ENCODE measurements at regions not wholly inside any gene's neighbourhood (a gene's known extent, or its start where the extent isn't known, plus 50 kb on each side); places are given as distances from the start of the nearest gene placed in this dataset.

DNA sequence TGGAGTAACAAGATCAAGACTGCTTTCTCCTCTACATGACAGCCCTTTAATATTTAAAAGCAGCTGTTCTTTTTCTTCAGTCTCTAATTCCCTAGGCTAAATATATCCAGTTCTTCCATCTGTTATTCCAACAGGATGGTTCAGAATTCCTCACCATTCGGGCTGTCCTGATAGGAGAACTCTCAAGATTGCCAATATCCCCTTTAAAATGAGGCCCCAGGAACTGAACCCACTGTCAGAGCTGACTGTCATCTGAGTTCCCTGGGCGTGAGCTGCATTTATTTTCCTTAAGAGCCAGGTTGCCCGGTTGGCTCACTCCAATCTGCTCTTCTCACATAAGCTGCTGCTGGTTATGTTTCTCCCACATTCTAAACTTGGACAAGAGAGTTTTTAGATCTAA, 177.6 kb downstream of the MIS18A start:
- Histone ChIP-seq H3K36me3 (replicated peaks in 1 of 2; ENCODE audit: control insufficient read depth in 2 of 2, insufficient read depth in 2 of 2, low read length in 2 of 2) (no peaks in the 10 kb centered on the region), H3K4ac (ENCODE audit: low read length) (no peak overlapping the region), H3K9ac (ENCODE audit: low read depth, low read length, poor library complexity) (no peak overlapping the region), H4K8ac (ENCODE audit: low read depth, low read length) (no peak overlapping the region), H3K4me1 (ENCODE audit: control insufficient read depth in 2 of 2, insufficient read depth in 1 of 2, low read depth in 1 of 2, low read length in 2 of 2) (peaks cover 0 to 1% of the 10 kb centered on the region in 2 donors), H2BK120ac (ENCODE audit: low read depth, low read length) (no peak overlapping the region), H2BK12ac (ENCODE audit: low read length) (no peak overlapping the region), H3K23ac (ENCODE audit: low read depth, low read length, poor library complexity) (no peak overlapping the region), H3K79me1 (ENCODE audit: low read depth, low read length) (no peaks in the 10 kb centered on the region), H2AFZ (ENCODE audit: low read length) (no peak overlapping the region), H3K27ac (replicated peaks; ENCODE audit: low read length) (no peak overlapping the region), H2AK5ac (ENCODE audit: low read depth, low read length) (no peak overlapping the region), H2BK5ac (ENCODE audit: low read length) (no peak overlapping the region), H3K4me3 (ENCODE audit: low read length in 2 of 2) (no peak overlapping the region), H2BK15ac (ENCODE audit: low read length) (no peak overlapping the region), H3K27me3 (ENCODE audit: control insufficient read depth in 3 of 3, insufficient read depth in 3 of 3, low read depth in 1 of 3, low read length in 3 of 3) (peaks cover 0 to 2% (median 0%) of the 10 kb centered on the region in 3 experiments), H3K9me3 (replicated peaks in 1 of 2; ENCODE audit: control insufficient read depth in 2 of 2, insufficient read depth in 1 of 2, low read depth in 1 of 2, low read length in 2 of 2) (peaks cover 2 to 4% of the 10 kb centered on the region in 2 donors), H3K18ac (ENCODE audit: low read length) (no peak overlapping the region), H4K91ac (ENCODE audit: low read depth, low read length, poor library complexity) (no peak overlapping the region), H3K14ac (ENCODE audit: low read length) (no peak overlapping the region), H3K4me2 (ENCODE audit: insufficient read depth, low read length, poor library complexity, severe bottlenecking) (no peak overlapping the region)
- WGBS, 2 donors (ENCODE audit: extremely low coverage in 2 of 2, insufficient read length in 2 of 2, insufficient replicate concordance in 1 of 2): no CpG with 5 or more reads among the region's 3 CpGs
- no peak for DNase-seq (ENCODE audit: low spot score)

DNA sequence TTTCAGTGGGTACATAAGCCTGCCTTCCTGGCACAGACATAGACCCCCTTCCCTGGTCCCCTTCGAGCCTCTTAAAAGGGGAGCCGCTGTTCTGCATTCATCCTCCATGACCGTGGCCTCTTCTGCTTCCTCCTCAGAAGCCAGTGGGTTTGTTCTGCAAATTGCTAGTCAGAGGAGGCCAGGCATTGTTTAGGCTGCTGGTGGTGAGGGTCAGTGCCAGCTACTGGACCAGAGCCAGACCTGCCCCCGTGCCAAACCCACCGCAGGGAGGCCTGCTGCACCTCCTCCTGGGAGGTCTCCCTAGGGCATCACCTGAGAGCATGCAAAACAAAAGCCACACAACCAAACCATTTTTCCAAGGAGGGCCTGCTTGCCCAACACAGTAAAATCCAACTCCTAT, 178.4 kb downstream of the MIS18A start:
- Histone ChIP-seq H3K27me3 (ENCODE audit: control insufficient read depth in 3 of 3, insufficient read depth in 3 of 3, low read depth in 1 of 3, low read length in 3 of 3) (peaks cover 0 to 2% (median 0%) of the 10 kb centered on the region in 3 experiments), H3K4me3 (ENCODE audit: low read length in 2 of 2) (no peak overlapping the region), H2BK120ac (ENCODE audit: low read depth, low read length) (no peak overlapping the region), H2BK12ac (ENCODE audit: low read length) (no peak overlapping the region), H3K23ac (ENCODE audit: low read depth, low read length, poor library complexity) (no peak overlapping the region), H4K91ac (ENCODE audit: low read depth, low read length, poor library complexity) (no peak overlapping the region), H2BK15ac (ENCODE audit: low read length) (no peak overlapping the region), H3K4ac (ENCODE audit: low read length) (no peak overlapping the region), H2AFZ (ENCODE audit: low read length) (no peak overlapping the region), H3K79me1 (ENCODE audit: low read depth, low read length) (no peaks in the 10 kb centered on the region), H2BK5ac (ENCODE audit: low read length) (no peak overlapping the region), H3K18ac (ENCODE audit: low read length) (no peak overlapping the region), H3K9ac (ENCODE audit: low read depth, low read length, poor library complexity) (no peak overlapping the region), H3K4me2 (ENCODE audit: insufficient read depth, low read length, poor library complexity, severe bottlenecking) (no peak overlapping the region), H2AK5ac (ENCODE audit: low read depth, low read length) (no peak overlapping the region), H3K9me3 (replicated peaks in 1 of 2; ENCODE audit: control insufficient read depth in 2 of 2, insufficient read depth in 1 of 2, low read depth in 1 of 2, low read length in 2 of 2) (peaks cover 2 to 4% of the 10 kb centered on the region in 2 donors), H3K4me1 (ENCODE audit: control insufficient read depth in 2 of 2, insufficient read depth in 1 of 2, low read depth in 1 of 2, low read length in 2 of 2) (peaks cover 0 to 1% of the 10 kb centered on the region in 2 donors), H3K36me3 (replicated peaks in 1 of 2; ENCODE audit: control insufficient read depth in 2 of 2, insufficient read depth in 2 of 2, low read length in 2 of 2) (no peaks in the 10 kb centered on the region), H3K14ac (ENCODE audit: low read length) (no peak overlapping the region), H4K8ac (ENCODE audit: low read depth, low read length) (no peak overlapping the region), H3K27ac (replicated peaks; ENCODE audit: low read length) (no peak overlapping the region)
- WGBS, 2 donors (ENCODE audit: extremely low coverage in 2 of 2, insufficient read length in 2 of 2, insufficient replicate concordance in 1 of 2): no CpG with 5 or more reads among the region's 5 CpGs
- DNase-seq (ENCODE audit: low spot score): no peak

GRCh38 chr21:32099812-32100416, 178.9 kb downstream of the MIS18A start:
- H3K27me3 ChIP-seq (ENCODE audit: control insufficient read depth in 3 of 3, insufficient read depth in 3 of 3, low read depth in 1 of 3, low read length in 3 of 3): peaks cover 0 to 2% (median 0%) of the 10 kb centered on the region in 3 experiments

DNA sequence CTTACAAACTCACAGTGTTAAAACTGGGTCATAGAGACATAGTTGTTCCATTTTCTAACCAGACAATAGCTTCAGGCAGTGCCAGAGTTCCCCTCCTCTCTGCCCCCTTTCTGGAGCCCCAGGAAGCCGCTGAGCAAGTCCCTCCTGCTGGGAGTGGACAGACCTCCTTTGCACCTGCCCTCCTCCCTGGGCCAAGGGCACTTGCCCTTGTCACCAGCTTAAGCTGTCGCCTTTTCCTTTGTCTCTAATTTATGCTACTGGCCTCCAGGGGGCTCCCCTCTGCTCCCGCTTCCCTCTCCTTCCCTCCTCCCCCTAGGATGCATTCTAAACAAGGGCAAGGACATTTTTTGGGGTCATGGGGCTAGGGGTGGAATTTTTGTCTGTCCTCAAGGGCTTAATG, 182.4 kb downstream of the MIS18A start:
- H3K4me1 ChIP-seq (ENCODE audit: control insufficient read depth in 2 of 2, insufficient read depth in 1 of 2, low read depth in 1 of 2, low read length in 2 of 2): peaks cover 0 to 1% of the 10 kb centered on the region in 2 donors
- no peak overlapping the region for H3K4me3 ChIP-seq (ENCODE audit: low read length in 2 of 2)
- H4K91ac ChIP-seq (ENCODE audit: low read depth, low read length, poor library complexity): no peak overlapping the region
- peaks cover 0 to 2% (median 0%) of the 10 kb centered on the region in 3 experiments for H3K27me3 ChIP-seq (ENCODE audit: control insufficient read depth in 3 of 3, insufficient read depth in 3 of 3, low read depth in 1 of 3, low read length in 3 of 3)
- no peak overlapping the region for H3K9ac ChIP-seq (ENCODE audit: low read depth, low read length, poor library complexity)
- no peak overlapping the region for H2BK15ac ChIP-seq (ENCODE audit: low read length)
- H3K9me3 ChIP-seq (replicated peaks in 1 of 2; ENCODE audit: control insufficient read depth in 2 of 2, insufficient read depth in 1 of 2, low read depth in 1 of 2, low read length in 2 of 2): no peaks in the 10 kb centered on the region
- no peak overlapping the region for H3K4me2 ChIP-seq (ENCODE audit: insufficient read depth, low read length, poor library complexity, severe bottlenecking)
- no peak overlapping the region for H3K23ac ChIP-seq (ENCODE audit: low read depth, low read length, poor library complexity)
- no peak overlapping the region for H3K14ac ChIP-seq (ENCODE audit: low read length)
- peak overlapping the region; percentile 45 for H2AFZ ChIP-seq (ENCODE audit: low read length)
- H3K36me3 ChIP-seq (replicated peaks in 1 of 2; ENCODE audit: control insufficient read depth in 2 of 2, insufficient read depth in 2 of 2, low read length in 2 of 2): no peaks in the 10 kb centered on the region
- H3K4ac ChIP-seq (ENCODE audit: low read length): no peak overlapping the region
- H3K18ac ChIP-seq (ENCODE audit: low read length): no peak overlapping the region
- no peak overlapping the region for H2BK120ac ChIP-seq (ENCODE audit: low read depth, low read length)
- H3K27ac ChIP-seq (replicated peaks; ENCODE audit: low read length): no peak overlapping the region
- no peaks in the 10 kb centered on the region for H3K79me1 ChIP-seq (ENCODE audit: low read depth, low read length)
- DNase-seq (ENCODE audit: low spot score): peak; percentile 26
- H4K8ac ChIP-seq (ENCODE audit: low read depth, low read length): no peak overlapping the region
- H2AK5ac ChIP-seq (ENCODE audit: low read depth, low read length): no peak overlapping the region
- H2BK5ac ChIP-seq (ENCODE audit: low read length): no peak overlapping the region
- WGBS, 2 donors (ENCODE audit: extremely low coverage in 2 of 2, insufficient read length in 2 of 2, insufficient replicate concordance in 1 of 2): no CpG with 5 or more reads among the region's 3 CpGs
- H2BK12ac ChIP-seq (ENCODE audit: low read length): no peak overlapping the region

More at GRCh38 chr21:32099812-32100416, 178.9 kb downstream of the MIS18A start:
- Histone ChIP-seq H3K14ac (ENCODE audit: low read length) (no peak overlapping the region), H2BK12ac (ENCODE audit: low read length) (no peak overlapping the region), H3K27ac (replicated peaks; ENCODE audit: low read length) (no peak overlapping the region), H4K8ac (ENCODE audit: low read depth, low read length) (no peak overlapping the region), H3K4me2 (ENCODE audit: insufficient read depth, low read length, poor library complexity, severe bottlenecking) (no peak overlapping the region), H3K79me1 (ENCODE audit: low read depth, low read length) (no peaks in the 10 kb centered on the region), H3K18ac (ENCODE audit: low read length) (no peak overlapping the region), H3K36me3 (replicated peaks in 1 of 2; ENCODE audit: control insufficient read depth in 2 of 2, insufficient read depth in 2 of 2, low read length in 2 of 2) (no peaks in the 10 kb centered on the region), H3K4me1 (ENCODE audit: control insufficient read depth in 2 of 2, insufficient read depth in 1 of 2, low read depth in 1 of 2, low read length in 2 of 2) (peaks cover 0 to 1% of the 10 kb centered on the region in 2 donors), H2BK15ac (ENCODE audit: low read length) (no peak overlapping the region), H2BK5ac (ENCODE audit: low read length) (no peak overlapping the region), H3K23ac (ENCODE audit: low read depth, low read length, poor library complexity) (no peak overlapping the region), H3K4ac (ENCODE audit: low read length) (no peak overlapping the region), H2AK5ac (ENCODE audit: low read depth, low read length) (no peak overlapping the region), H3K4me3 (ENCODE audit: low read length in 2 of 2) (no peak overlapping the region), H3K9ac (ENCODE audit: low read depth, low read length, poor library complexity) (no peak overlapping the region), H2AFZ (ENCODE audit: low read length) (no peak overlapping the region), H4K91ac (ENCODE audit: low read depth, low read length, poor library complexity) (no peak overlapping the region), H3K9me3 (replicated peaks in 1 of 2; ENCODE audit: control insufficient read depth in 2 of 2, insufficient read depth in 1 of 2, low read depth in 1 of 2, low read length in 2 of 2) (peaks cover 2 to 4% of the 10 kb centered on the region in 2 donors), H2BK120ac (ENCODE audit: low read depth, low read length) (no peak overlapping the region)
- no CpG with 5 or more reads among the region's 5 CpGs for WGBS, 2 donors (ENCODE audit: extremely low coverage in 2 of 2, insufficient read length in 2 of 2, insufficient replicate concordance in 1 of 2)
- DNase-seq (ENCODE audit: low spot score): no peak
